ENCODE measurements at regions not wholly inside any gene's neighbourhood (a gene's known extent, or its start where the extent isn't known, plus 50 kb on each side); places are given as distances from the start of the nearest gene placed in this dataset.

- Mint-ChIP-seq H3K27ac (no peak overlapping the region), H3K9me3 (no peaks in the 10 kb centered on the region), H3K4me1 (ENCODE audit: low read depth) (no peaks in the 10 kb centered on the region), H3K27me3 (ENCODE audit: low read depth) (no peaks in the 10 kb centered on the region), H3K36me3 (ENCODE audit: insufficient read depth in 2 of 2) (no peaks in the 10 kb centered on the region), H3K4me3 (no peak overlapping the region)
- no peak for DNase-seq
- no peak for ATAC-seq (replicated peaks in 1 of 2)
Observed at GRCh38 chr6:115634131-115634530, 426.6 kb downstream of the FRK start.

- Mint-ChIP-seq H3K9me3 (no peaks in the 10 kb centered on the region), H3K27ac (no peak overlapping the region), H3K4me1 (ENCODE audit: low read depth) (no peaks in the 10 kb centered on the region), H3K4me3 (no peak overlapping the region), H3K36me3 (ENCODE audit: insufficient read depth in 2 of 2) (no peaks in the 10 kb centered on the region), H3K27me3 (ENCODE audit: low read depth) (no peaks in the 10 kb centered on the region)
- ATAC-seq (replicated peaks in 1 of 2), result no peak
- DNase-seq, result no peak
Observed at GRCh38 chr6:115631028-115631427, 429.7 kb downstream of the FRK start.

- no peaks in the 10 kb centered on the region for H3K4me1 Mint-ChIP-seq (ENCODE audit: low read depth)
- ATAC-seq (replicated peaks in 1 of 2), result no peak
- no peaks in the 10 kb centered on the region for H3K27me3 Mint-ChIP-seq (ENCODE audit: low read depth)
- no peak overlapping the region for H3K27ac Mint-ChIP-seq
- H3K4me3 Mint-ChIP-seq, result no peak overlapping the region
- H3K9me3 Mint-ChIP-seq, result no peaks in the 10 kb centered on the region
- DNase-seq, result no peak
- H3K36me3 Mint-ChIP-seq (ENCODE audit: insufficient read depth in 2 of 2), result no peaks in the 10 kb centered on the region
Observed at GRCh38 chr6:115630424-115631024, 430.2 kb downstream of the FRK start.

GRCh38 chr6:115629415-115629814 is 431.3 kb downstream of the FRK start:
- H3K4me1 Mint-ChIP-seq (ENCODE audit: low read depth), result no peaks in the 10 kb centered on the region
- DNase-seq (no peak), ATAC-seq (replicated peaks in 1 of 2) (no peak)
- no peak overlapping the region for H3K27ac Mint-ChIP-seq
- H3K36me3 Mint-ChIP-seq (ENCODE audit: insufficient read depth in 2 of 2), result no peaks in the 10 kb centered on the region
- H3K4me3 Mint-ChIP-seq, result no peak overlapping the region
- H3K27me3 Mint-ChIP-seq (ENCODE audit: low read depth), result no peaks in the 10 kb centered on the region
- H3K9me3 Mint-ChIP-seq, result no peaks in the 10 kb centered on the region

GRCh38 chr6:115618256-115618655 is 442.4 kb downstream of the FRK start:
- ATAC-seq (replicated peaks in 1 of 2), result no peak
- H3K4me3 Mint-ChIP-seq, result no peak overlapping the region
- DNase-seq, result no peak
- no peak overlapping the region for H3K27ac Mint-ChIP-seq
- H3K4me1 Mint-ChIP-seq (ENCODE audit: low read depth), result no peaks in the 10 kb centered on the region
- no peaks in the 10 kb centered on the region for H3K27me3 Mint-ChIP-seq (ENCODE audit: low read depth)
- H3K9me3 Mint-ChIP-seq, result peaks cover 0 to 2% of the 10 kb centered on the region in 2 donors
- no peaks in the 10 kb centered on the region for H3K36me3 Mint-ChIP-seq (ENCODE audit: insufficient read depth in 2 of 2)

GRCh38 chr6:115617031-115617430 is 443.7 kb downstream of the FRK start:
- no peaks in the 10 kb centered on the region for H3K36me3 Mint-ChIP-seq (ENCODE audit: insufficient read depth in 2 of 2)
- DNase-seq (no peak), ATAC-seq (replicated peaks in 1 of 2) (no peak)
- no peak overlapping the region for H3K4me3 Mint-ChIP-seq
- H3K4me1 Mint-ChIP-seq (ENCODE audit: low read depth), result no peaks in the 10 kb centered on the region
- no peaks in the 10 kb centered on the region for H3K27me3 Mint-ChIP-seq (ENCODE audit: low read depth)
- no peak overlapping the region for H3K27ac Mint-ChIP-seq
- H3K9me3 Mint-ChIP-seq, result no peaks in the 10 kb centered on the region

- Mint-ChIP-seq H3K36me3 (ENCODE audit: insufficient read depth in 2 of 2) (no peaks in the 10 kb centered on the region), H3K27ac (no peak overlapping the region), H3K9me3 (peaks cover 0 to 2% of the 10 kb centered on the region in 2 donors), H3K4me1 (ENCODE audit: low read depth) (no peaks in the 10 kb centered on the region), H3K4me3 (no peak overlapping the region), H3K27me3 (ENCODE audit: low read depth) (no peaks in the 10 kb centered on the region)
- DNase-seq, result no peak
- no peak for ATAC-seq (replicated peaks in 1 of 2)
Observed at GRCh38 chr6:115613488-115613887, 447.2 kb downstream of the FRK start.

GRCh38 chr6:115612796-115613479 is 447.8 kb downstream of the FRK start:
- DNase-seq (no peak), ATAC-seq (replicated peaks in 1 of 2) (no peak)
- H3K27ac Mint-ChIP-seq, result no peak overlapping the region
- H3K4me3 Mint-ChIP-seq, result no peak overlapping the region
- H3K4me1 Mint-ChIP-seq (ENCODE audit: low read depth), result no peaks in the 10 kb centered on the region
- no peaks in the 10 kb centered on the region for H3K27me3 Mint-ChIP-seq (ENCODE audit: low read depth)
- no peaks in the 10 kb centered on the region for H3K36me3 Mint-ChIP-seq (ENCODE audit: insufficient read depth in 2 of 2)
- H3K9me3 Mint-ChIP-seq, result peaks cover 0 to 2% of the 10 kb centered on the region in 2 donors

GRCh38 chr6:115612216-115612615 is 448.5 kb downstream of the FRK start:
- no peak for ATAC-seq (replicated peaks in 1 of 2)
- Mint-ChIP-seq H3K4me3 (no peak overlapping the region), H3K27ac (no peak overlapping the region), H3K36me3 (ENCODE audit: insufficient read depth in 2 of 2) (no peaks in the 10 kb centered on the region), H3K4me1 (ENCODE audit: low read depth) (no peaks in the 10 kb centered on the region), H3K9me3 (peaks cover 0 to 2% of the 10 kb centered on the region in 2 donors), H3K27me3 (ENCODE audit: low read depth) (no peaks in the 10 kb centered on the region)
- DNase-seq, result no peak

- Mint-ChIP-seq H3K27me3 (ENCODE audit: low read depth) (no peaks in the 10 kb centered on the region), H3K4me3 (no peak overlapping the region), H3K9me3 (peaks cover 0 to 2% of the 10 kb centered on the region in 2 donors), H3K4me1 (ENCODE audit: low read depth) (no peaks in the 10 kb centered on the region), H3K27ac (no peak overlapping the region), H3K36me3 (ENCODE audit: insufficient read depth in 2 of 2) (no peaks in the 10 kb centered on the region)
- no peak for ATAC-seq (replicated peaks in 1 of 2)
- no peak for DNase-seq
Observed at GRCh38 chr6:115610696-115611095, 450.0 kb downstream of the FRK start.

- no peak for ATAC-seq (replicated peaks in 1 of 2)
- H3K36me3 Mint-ChIP-seq (ENCODE audit: insufficient read depth in 2 of 2), result peaks cover 0 to 3% of the 10 kb centered on the region in 2 donors
- no peaks in the 10 kb centered on the region for H3K27me3 Mint-ChIP-seq (ENCODE audit: low read depth)
- peaks cover 3 to 7% of the 10 kb centered on the region in 2 donors for H3K9me3 Mint-ChIP-seq
- H3K4me3 Mint-ChIP-seq, result no peak overlapping the region
- no peaks in the 10 kb centered on the region for H3K4me1 Mint-ChIP-seq (ENCODE audit: low read depth)
- no peak overlapping the region for H3K27ac Mint-ChIP-seq
- DNase-seq, result no peak
Observed at GRCh38 chr6:115609111-115609510, 451.6 kb downstream of the FRK start.

- Mint-ChIP-seq H3K4me3 (no peak overlapping the region), H3K9me3 (peaks cover 11 to 16% of the 10 kb centered on the region in 2 donors), H3K27me3 (ENCODE audit: low read depth) (no peaks in the 10 kb centered on the region), H3K4me1 (ENCODE audit: low read depth) (no peaks in the 10 kb centered on the region), H3K27ac (no peak overlapping the region), H3K36me3 (ENCODE audit: insufficient read depth in 2 of 2) (peaks cover 0 to 3% of the 10 kb centered on the region in 2 donors)
- DNase-seq (no peak), ATAC-seq (replicated peaks in 1 of 2) (no peak)
Observed at GRCh38 chr6:115602466-115602865, 458.2 kb downstream of the FRK start.

- no peak for DNase-seq
- Mint-ChIP-seq H3K27me3 (ENCODE audit: low read depth) (no peaks in the 10 kb centered on the region), H3K9me3 (peaks cover 11 to 16% of the 10 kb centered on the region in 2 donors), H3K36me3 (ENCODE audit: insufficient read depth in 2 of 2) (peaks cover 0 to 3% of the 10 kb centered on the region in 2 donors), H3K4me3 (no peak overlapping the region), H3K27ac (no peak overlapping the region), H3K4me1 (ENCODE audit: low read depth) (no peaks in the 10 kb centered on the region)
- no peak for ATAC-seq (replicated peaks in 1 of 2)
Observed at GRCh38 chr6:115601509-115601908, 459.2 kb downstream of the FRK start.

- ATAC-seq (replicated peaks in 1 of 2), result no peak
- H3K4me1 Mint-ChIP-seq (ENCODE audit: low read depth), result no peaks in the 10 kb centered on the region
- no peak overlapping the region for H3K4me3 Mint-ChIP-seq
- DNase-seq, result no peak
- no peaks in the 10 kb centered on the region for H3K27me3 Mint-ChIP-seq (ENCODE audit: low read depth)
- no peak overlapping the region for H3K27ac Mint-ChIP-seq
- H3K36me3 Mint-ChIP-seq (ENCODE audit: insufficient read depth in 2 of 2), result peaks cover 0 to 3% of the 10 kb centered on the region in 2 donors
- H3K9me3 Mint-ChIP-seq, result peaks cover 11 to 16% of the 10 kb centered on the region in 2 donors
Observed at GRCh38 chr6:115601064-115601463, 459.6 kb downstream of the FRK start.

Data from activated T-cell treated with anti-CD3 and anti-CD28 coated beads, Interleukin-2, amount 50 U/mL, for 72 hours (primary cell).